ENCODE measurements at regions not wholly inside any gene's neighbourhood (a gene's known extent, or its start where the extent isn't known, plus 50 kb on each side); places are given as distances from the start of the nearest gene placed in this dataset.

DNA sequence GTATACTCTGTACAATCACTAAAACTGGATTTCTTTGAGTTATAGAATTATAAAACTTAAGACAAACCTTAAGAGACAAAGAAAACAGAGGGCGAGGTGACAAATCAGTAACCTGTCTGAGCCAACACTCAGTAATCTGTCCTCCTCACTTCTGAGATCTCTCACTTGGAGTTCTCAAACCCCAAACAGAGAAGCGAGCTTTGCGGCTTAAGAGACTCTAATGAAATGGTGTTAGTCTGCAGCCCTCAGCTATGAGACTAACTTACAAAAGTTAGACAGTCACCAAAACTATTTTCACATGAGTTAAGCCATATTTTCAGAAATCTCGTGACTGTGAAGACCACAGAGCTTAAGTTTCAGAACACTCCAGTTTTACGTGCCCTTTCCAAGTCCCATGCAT is 140.6 kb downstream of the TMX3 start:
- TF ChIP-seq, protein P1, sequence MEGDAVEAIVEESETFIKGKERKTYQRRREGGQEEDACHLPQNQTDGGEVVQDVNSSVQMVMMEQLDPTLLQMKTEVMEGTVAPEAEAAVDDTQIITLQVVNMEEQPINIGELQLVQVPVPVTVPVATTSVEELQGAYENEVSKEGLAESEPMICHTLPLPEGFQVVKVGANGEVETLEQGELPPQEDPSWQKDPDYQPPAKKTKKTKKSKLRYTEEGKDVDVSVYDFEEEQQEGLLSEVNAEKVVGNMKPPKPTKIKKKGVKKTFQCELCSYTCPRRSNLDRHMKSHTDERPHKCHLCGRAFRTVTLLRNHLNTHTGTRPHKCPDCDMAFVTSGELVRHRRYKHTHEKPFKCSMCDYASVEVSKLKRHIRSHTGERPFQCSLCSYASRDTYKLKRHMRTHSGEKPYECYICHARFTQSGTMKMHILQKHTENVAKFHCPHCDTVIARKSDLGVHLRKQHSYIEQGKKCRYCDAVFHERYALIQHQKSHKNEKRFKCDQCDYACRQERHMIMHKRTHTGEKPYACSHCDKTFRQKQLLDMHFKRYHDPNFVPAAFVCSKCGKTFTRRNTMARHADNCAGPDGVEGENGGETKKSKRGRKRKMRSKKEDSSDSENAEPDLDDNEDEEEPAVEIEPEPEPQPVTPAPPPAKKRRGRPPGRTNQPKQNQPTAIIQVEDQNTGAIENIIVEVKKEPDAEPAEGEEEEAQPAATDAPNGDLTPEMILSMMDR (conservative IDR thresholded peaks at IDR 0.05; ENCODE audit: low read length), result no peak
- TF ChIP-seq EZH2phosphoT487 (IDR thresholded peaks at IDR 0.05; ENCODE audit: borderline replicate concordance), result no peak
